H1 (cell line): ENCODE measurements at regions not wholly inside any gene's neighbourhood (a gene's known extent, or its start where the extent isn't known, plus 50 kb on each side); places are given as distances from the start of the nearest gene placed in this dataset.

ENCODE experiments used
- CTCF ChIA-PET: fragments of 300-600 bp; sonication (Branson Sonifier 250); formaldehyde crosslinking; loops from one replicate; lab custom pipeline; 2021; ENCODE audit not compliant: partially characterized antibody; lab: Charles Lee
- POLR2A ChIA-PET: fragments of 300-600 bp; sonication (Branson Sonifier 250); formaldehyde crosslinking; loops from one replicate; lab custom pipeline; 2021; ENCODE audit warnings: inconsistent platforms; ENCODE audit not compliant: partially characterized antibody; lab: Charles Lee
- DNase-seq, 2 experiments: peaks; one replicate each; pipeline versions ENCODE4 v3.0.0 to v3.0.0-alpha.2; 2010 to 2022; ENCODE audit warnings: low spot score in 2 of 2, low read depth in 1 of 2, mixed read lengths in 1 of 2
- FAIRE-seq: peaks from 2 replicates; lab custom pipeline; 2011; peaks lifted over from hg19 to GRCh38; lab: Jason Lieb, UNC
- H2AFZ ChIP-seq: 2 replicates; pipeline ENCODE4 v1.8.1; 2012; ENCODE audit warnings: low read length, inconsistent platforms
- H2AK5ac ChIP-seq: 2 replicates; pipeline ENCODE4 v1.6.1; 2013; ENCODE audit warnings: low read depth, low read length
- H2BK120ac ChIP-seq: replicated peaks from 2 replicates; pipeline ENCODE3; 2013; ENCODE audit warnings: low read depth, low read length, inconsistent platforms
- H2BK12ac ChIP-seq: 2 replicates; pipeline ENCODE4 v1.6.1; 2013; ENCODE audit warnings: low read depth, low read length
- H2BK15ac ChIP-seq: 2 replicates; pipeline ENCODE4 v1.6.1; 2013; ENCODE audit warnings: low read length
- H2BK20ac ChIP-seq: 2 replicates; pipeline ENCODE4 v1.6.1; 2013; ENCODE audit warnings: low read length
- H2BK5ac ChIP-seq: 2 replicates; pipeline ENCODE4 v1.6.1; 2013; ENCODE audit warnings: low read depth, low read length
- H3K14ac ChIP-seq: 2 replicates; pipeline ENCODE4 v1.6.1; 2013; ENCODE audit warnings: inconsistent platforms; ENCODE audit not compliant: insufficient read length
- H3K18ac ChIP-seq: 2 replicates; pipeline ENCODE4 v1.6.1; 2013; ENCODE audit warnings: low read length; ENCODE audit errors: extremely low read depth
- H3K23ac ChIP-seq: 2 replicates; pipeline ENCODE4 v1.6.1; 2013; ENCODE audit warnings: inconsistent platforms; ENCODE audit not compliant: insufficient read length
- H3K23me2 ChIP-seq: 2 replicates; pipeline ENCODE4 v1.6.1; 2013; ENCODE audit warnings: low read depth, low read length
- H3K27ac ChIP-seq: 2 replicates; pipeline ENCODE4 v1.6.1; 2011; ENCODE audit warnings: low read depth, low read length, inconsistent platforms
- H3K27me3 ChIP-seq, 4 experiments: replicated peaks in 1 of 4; 1 replicate in 1 of 4; 2 replicates in 3 of 4; pipeline versions ENCODE4 v1.6.1 to v1.8.1; 2011 to 2013; ENCODE audit warnings: low read length in 3 of 4, mild to moderate bottlenecking in 3 of 4, inconsistent platforms in 2 of 4, mixed read lengths in 2 of 4, moderate library complexity in 1 of 4; ENCODE audit not compliant: control insufficient read depth in 3 of 4, insufficient read depth in 3 of 4; ENCODE audit errors: extremely low read depth in 1 of 4
- H3K36me3 ChIP-seq, 4 experiments: 2 replicates each; pipeline versions ENCODE4 v1.6.1 to v1.8.1; 2011 to 2013; ENCODE audit warnings: mild to moderate bottlenecking in 4 of 4, low read length in 3 of 4, moderate library complexity in 2 of 4, control low read depth in 1 of 4, inconsistent platforms in 1 of 4; ENCODE audit not compliant: insufficient read depth in 4 of 4, control insufficient read depth in 2 of 4
- H3K4ac ChIP-seq: replicated peaks from 2 replicates; pipeline ENCODE3; 2013; ENCODE audit warnings: low read length, low read depth, mixed read lengths, inconsistent platforms; ENCODE audit not compliant: insufficient read length
- H3K4me1 ChIP-seq, 4 experiments: replicated peaks in 1 of 4; 1 replicate in 1 of 4; 2 replicates in 3 of 4; pipeline versions ENCODE4 v1.6.1 to v1.8.1; 2011 to 2013; ENCODE audit warnings: low read length in 3 of 4, inconsistent platforms in 2 of 4, mixed read lengths in 1 of 4; ENCODE audit not compliant: insufficient read depth in 4 of 4, control insufficient read depth in 3 of 4
- H3K4me2 ChIP-seq, 2 experiments: 2 replicates each; pipeline versions ENCODE4 v1.6.1 to v1.8.1; 2011 to 2013; ENCODE audit warnings: low read depth in 2 of 2, low read length in 2 of 2, control low read depth in 1 of 2, inconsistent platforms in 1 of 2, mild to moderate bottlenecking in 1 of 2; ENCODE audit not compliant: insufficient read depth in 1 of 2
- H3K4me3 ChIP-seq, 4 experiments: fragments of 200-600, 300-600 bp in 1 of 4; sonication (generic), shearing (Covaris generic), sonication (Bioruptor Twin) in 1 of 4; 2 replicates each; pipeline versions ENCODE4 v1.5.1 to v1.8.1; 2011 to 2016; ENCODE audit warnings: low read length in 4 of 4, low read depth in 3 of 4, control low read depth in 2 of 4, inconsistent platforms in 2 of 4, mild to moderate bottlenecking in 2 of 4, mixed read lengths in 1 of 4, moderate library complexity in 1 of 4; ENCODE audit not compliant: insufficient read depth in 2 of 4; ENCODE audit errors: extremely low read depth in 1 of 4
- H3K56ac ChIP-seq: replicated peaks from 2 replicates; pipeline ENCODE3; 2013; ENCODE audit warnings: low read depth, mild to moderate bottlenecking, mixed read lengths, low read length, inconsistent platforms; ENCODE audit not compliant: insufficient read length
- H3K79me1 ChIP-seq: 2 replicates; pipeline ENCODE4 v1.6.1; 2013; ENCODE audit warnings: low read depth, low read length, control low read depth
- H3K79me2 ChIP-seq, 2 experiments: 2 replicates each; pipeline versions ENCODE4 v1.6.1 to v1.8.1; 2012 to 2013; ENCODE audit warnings: low read length in 2 of 2, mild to moderate bottlenecking in 2 of 2, inconsistent platforms in 1 of 2; ENCODE audit not compliant: insufficient read depth in 2 of 2, control insufficient read depth in 1 of 2
- H3K9ac ChIP-seq, 4 experiments: replicated peaks in 1 of 4; 1 replicate in 1 of 4; 2 replicates in 3 of 4; pipeline versions ENCODE4 v1.6.1 to v1.8.1; 2011 to 2013; ENCODE audit warnings: low read depth in 3 of 4, low read length in 3 of 4, control low read depth in 2 of 4, mild to moderate bottlenecking in 2 of 4, moderate library complexity in 2 of 4, inconsistent platforms in 1 of 4; ENCODE audit errors: extremely low read depth in 1 of 4
- H3K9me3 ChIP-seq, 2 experiments: 2 replicates each; pipeline versions ENCODE4 v1.6.1 to v1.8.1; 2012 to 2013; ENCODE audit warnings: mild to moderate bottlenecking in 2 of 2, moderate library complexity in 2 of 2, control low read depth in 1 of 2, inconsistent platforms in 1 of 2, low read depth in 1 of 2, low read length in 1 of 2, mixed read lengths in 1 of 2; ENCODE audit not compliant: insufficient read depth in 2 of 2
- H4K20me1 ChIP-seq, 2 experiments: replicated peaks in 1 of 2; 2 replicates each; pipeline versions ENCODE3 to v1.8.1; 2011 to 2013; ENCODE audit warnings: inconsistent platforms in 2 of 2, low read length in 2 of 2, mild to moderate bottlenecking in 1 of 2; ENCODE audit not compliant: insufficient read depth in 2 of 2, control insufficient read depth in 1 of 2
- H4K5ac ChIP-seq: 2 replicates; pipeline ENCODE4 v1.6.1; 2013; ENCODE audit warnings: low read length, low read depth, mixed read lengths, inconsistent platforms; ENCODE audit not compliant: insufficient read length
- H4K8ac ChIP-seq: 2 replicates; pipeline ENCODE4 v1.8.0; 2013; ENCODE audit warnings: mild to moderate bottlenecking, moderate library complexity, low read length, inconsistent platforms; ENCODE audit not compliant: insufficient read depth; ENCODE audit errors: extremely low read depth
- H4K91ac ChIP-seq: replicated peaks from 2 replicates; pipeline ENCODE3; 2013; ENCODE audit warnings: low read length, mixed read lengths, inconsistent platforms; ENCODE audit not compliant: insufficient read length
- CEBPB ChIP-seq: IDR thresholded peaks from 2 replicates; pipeline ENCODE4 v1.6.1; 2012; ENCODE audit warnings: low read depth, low read length
- CHD1 ChIP-seq: IDR thresholded peaks from 2 replicates; pipeline ENCODE4 v1.6.1; 2012; ENCODE audit warnings: low read depth, low read length, improper control_type of control experiment
- CHD2 ChIP-seq: IDR thresholded peaks from 2 replicates; pipeline ENCODE4 v1.6.1; 2012; ENCODE audit warnings: low read length, improper control_type of control experiment
- CREB1 ChIP-seq: IDR thresholded peaks from 2 replicates; pipeline ENCODE4 v1.6.1; 2012; ENCODE audit warnings: inconsistent platforms
- KDM5A ChIP-seq: fragments of 200-600 bp; IDR thresholded peaks from 2 replicates; pipeline ENCODE4 v1.7.1; 2012; ENCODE audit warnings: mild to moderate bottlenecking, low read length, inconsistent platforms, mixed read lengths
- RNF2 ChIP-seq: fragments of 200-900, 300-1000 bp; sonication (generic); IDR thresholded peaks from 2 replicates; pipeline ENCODE4 v1.7.1; 2016; ENCODE audit warnings: borderline replicate concordance, low read depth, mild to moderate bottlenecking, antibody characterized with exemption, low read length; ENCODE audit not compliant: poor library complexity, severe bottlenecking; ENCODE audit errors: missing control alignments
- SIX5 ChIP-seq: IDR thresholded peaks from 2 replicates; pipeline ENCODE4 v1.6.1; 2011; ENCODE audit warnings: mild to moderate bottlenecking, low read depth, low read length
- TBP ChIP-seq: IDR thresholded peaks from 2 replicates; pipeline ENCODE4 v1.6.1; 2011; ENCODE audit warnings: low read depth, low read length, improper control_type of control experiment
- TCF12 ChIP-seq: IDR thresholded peaks from 2 replicates; pipeline ENCODE4 v1.6.1; 2011; ENCODE audit warnings: low read depth, mild to moderate bottlenecking, low read length

DNA sequence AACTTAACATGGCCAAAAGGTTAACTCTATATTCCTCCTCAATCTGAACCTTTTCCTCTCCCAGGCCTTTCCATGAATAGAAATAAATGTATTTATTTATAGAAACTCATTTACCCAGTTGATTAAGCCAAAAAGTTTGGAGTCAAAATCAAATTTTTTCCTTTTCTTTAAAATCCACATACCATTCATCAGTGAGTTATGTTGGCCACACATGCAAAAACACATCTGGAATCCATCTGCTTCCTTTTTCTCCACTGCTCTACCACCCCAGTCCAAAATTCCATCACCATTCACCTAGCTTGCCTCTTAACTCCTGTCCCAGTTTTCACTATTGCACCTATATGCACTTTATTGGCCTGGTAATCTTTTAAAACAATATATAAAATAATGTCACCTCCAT lies 62.4 kb upstream of the TMEM200A start:
- H4K8ac ChIP-seq = no peak overlapping the region
- H3K23ac ChIP-seq = no peak overlapping the region
- H3K18ac ChIP-seq = no peak overlapping the region
- H2BK15ac ChIP-seq = no peak overlapping the region
- H3K27ac ChIP-seq = no peak overlapping the region
- H3K14ac ChIP-seq = no peak overlapping the region
- no peaks in the 10 kb centered on the region for H3K79me2 ChIP-seq
- H3K9ac ChIP-seq = no peak overlapping the region
- FAIRE-seq (no peak), DNase-seq (no peak)
- ChIA-PET POLR2A (no interaction called here), CTCF (interaction anchor here (0.9 to 1.6 kb wide), 4 partner anchors 9 to 21 kb away, joined by 3 to 5 read pairs (median 4); no protein-coding TSS in a partner anchor)
- no peak overlapping the region for H3K4ac ChIP-seq
- H3K4me1 ChIP-seq = no peaks in the 10 kb centered on the region
- H4K20me1 ChIP-seq = no peaks in the 10 kb centered on the region
- H2BK12ac ChIP-seq = no peak overlapping the region
- no peak overlapping the region for H3K4me3 ChIP-seq
- H2BK120ac ChIP-seq = no peak overlapping the region
- no peak overlapping the region for H2AFZ ChIP-seq
- no peak overlapping the region for H4K91ac ChIP-seq
- no peaks in the 10 kb centered on the region for H3K27me3 ChIP-seq
- no peak overlapping the region for H3K4me2 ChIP-seq
- no peaks in the 10 kb centered on the region for H3K9me3 ChIP-seq
- no peaks in the 10 kb centered on the region for H3K36me3 ChIP-seq
- no peak overlapping the region for H3K56ac ChIP-seq
- H3K79me1 ChIP-seq = no peaks in the 10 kb centered on the region
- H2AK5ac ChIP-seq = no peak overlapping the region
- H2BK20ac ChIP-seq = no peak overlapping the region
- no peaks in the 10 kb centered on the region for H3K23me2 ChIP-seq
- H2BK5ac ChIP-seq = no peak overlapping the region
- H4K5ac ChIP-seq = no peak overlapping the region
- TF ChIP-seq SIX5 (no peak), CHD1 (no peak), TBP (no peak), TCF12 (no peak), KDM5A (no peak), RNF2 (no peak), CEBPB (no peak), CREB1 (no peak), CHD2 (no peak)
